Bronchial epithelial cell (primary cell): ENCODE measurements at regions not wholly inside any gene's neighbourhood (a gene's known extent, or its start where the extent isn't known, plus 50 kb on each side); places are given as distances from the start of the nearest gene placed in this dataset.

ENCODE experiments used
- DNase-seq: peaks from one replicate; pipeline ENCODE4 v3.0.0-alpha.2; 2010; ENCODE audit warnings: low read depth
- FAIRE-seq: peaks from 2 replicates; lab custom pipeline; 2011; peaks lifted over from hg19 to GRCh38; lab: Jason Lieb, UNC
- H3K27me3 ChIP-seq: 2 replicates; pipeline ENCODE4 v1.5.1; 2011; ENCODE audit warnings: low read length; ENCODE audit not compliant: control insufficient read depth, insufficient read depth
- H3K36me3 ChIP-seq: 2 replicates; pipeline ENCODE4 v1.5.1; 2011; ENCODE audit warnings: low read length; ENCODE audit not compliant: control insufficient read depth, insufficient read depth
- H3K4me3 ChIP-seq: 2 replicates; pipeline ENCODE4 v1.5.1; 2011; ENCODE audit warnings: mild to moderate bottlenecking, low read depth, low read length, control low read depth
- CTCF ChIP-seq: IDR thresholded peaks from 2 replicates; pipeline ENCODE4 v1.5.1; 2011; ENCODE audit warnings: mild to moderate bottlenecking, moderate library complexity, low read length, control low read depth, inconsistent platforms; ENCODE audit not compliant: insufficient read depth, severe bottlenecking

- Histone ChIP-seq H3K36me3 (no peaks in the 10 kb centered on the region), H3K27me3 (no peaks in the 10 kb centered on the region), H3K4me3 (no peak overlapping the region)
- no peak for TF ChIP-seq CTCF
- no peak for FAIRE-seq
- DNase-seq: peak; percentile 10
Observed at GRCh38 chr6:113004470-113005270, 657.5 kb downstream of the RFPL4B start.

- Histone ChIP-seq H3K4me3 (no peak overlapping the region), H3K27me3 (no peaks in the 10 kb centered on the region), H3K36me3 (no peaks in the 10 kb centered on the region)
- DNase-seq (no peak), FAIRE-seq (no peak)
- TF ChIP-seq CTCF: no peak
Observed at GRCh38 chr6:113006494-113006893, 659.4 kb downstream of the RFPL4B start.

GRCh38 chr6:113009682-113010081, 662.6 kb downstream of the RFPL4B start:
- Histone ChIP-seq H3K36me3 (no peaks in the 10 kb centered on the region), H3K27me3 (no peaks in the 10 kb centered on the region), H3K4me3 (no peak overlapping the region)
- TF ChIP-seq CTCF: no peak
- DNase-seq (no peak), FAIRE-seq (no peak)

GRCh38 chr6:113010196-113010989, 663.3 kb downstream of the RFPL4B start:
- no peak for TF ChIP-seq CTCF
- Histone ChIP-seq H3K36me3 (no peaks in the 10 kb centered on the region), H3K4me3 (no peak overlapping the region), H3K27me3 (no peaks in the 10 kb centered on the region)
- FAIRE-seq (no peak), DNase-seq (no peak)

GRCh38 chr6:113011389-113011788, 664.3 kb downstream of the RFPL4B start:
- FAIRE-seq: no peak
- no peak overlapping the region for H3K4me3 ChIP-seq
- H3K27me3 ChIP-seq: no peaks in the 10 kb centered on the region
- TF ChIP-seq CTCF: no peak
- no peak for DNase-seq
- no peaks in the 10 kb centered on the region for H3K36me3 ChIP-seq
